ENCODE measurements at regions not wholly inside any gene's neighbourhood (a gene's known extent, or its start where the extent isn't known, plus 50 kb on each side); places are given as distances from the start of the nearest gene placed in this dataset.

DNA sequence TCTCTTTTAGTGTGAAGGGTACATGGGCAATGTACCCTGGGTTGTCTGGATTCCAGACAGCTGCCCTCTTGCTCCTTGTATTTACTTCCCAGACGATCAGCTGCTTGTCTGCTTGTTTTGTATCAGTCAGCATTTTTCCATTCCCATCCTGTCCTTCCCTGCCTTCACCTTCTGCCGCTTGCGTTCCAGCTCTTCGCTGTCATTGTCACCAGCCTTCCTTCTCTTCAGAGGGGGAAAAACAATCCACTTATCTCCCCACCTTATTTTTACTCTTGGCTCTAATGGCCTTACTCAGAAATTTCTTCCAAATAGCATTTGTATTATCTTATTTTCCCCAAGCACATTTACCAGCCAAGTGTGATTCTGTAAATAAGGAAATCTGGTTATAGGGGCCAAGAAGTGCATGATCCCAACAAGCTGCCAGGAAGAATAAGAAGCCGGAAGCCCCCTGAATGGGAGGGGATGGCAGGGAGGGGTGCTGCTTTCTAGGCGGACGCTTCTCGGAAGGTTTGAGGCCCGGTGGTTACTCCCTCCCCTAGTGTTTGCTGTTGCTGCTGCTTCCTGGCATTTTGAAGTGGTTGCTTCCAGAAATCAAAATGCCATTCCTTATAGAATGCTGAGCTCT lies 497.6 kb downstream of the NTRK3 start:
- TF ChIP-seq TP53 (CRISPR knock-in tag; IDR thresholded peaks at IDR 0.05) (no peak), REST (IDR thresholded peaks at IDR 0.05) (no peak), BHLHE40 (IDR thresholded peaks at IDR 0.05; ENCODE audit: low read depth, low read length) (no peak), HDAC2 (IDR thresholded peaks at IDR 0.05) (no peak), CHD2 (IDR thresholded peaks at IDR 0.05; ENCODE audit: low read length, partially characterized antibody) (no peak), HMGXB4 (CRISPR knock-in tag; IDR thresholded peaks at IDR 0.05; ENCODE audit: borderline replicate concordance) (no peak), RAD21 (conservative IDR thresholded peaks at IDR 0.05 in 1 of 2, IDR thresholded peaks at IDR 0.05 in 1 of 2) (no peak), MAFK (IDR thresholded peaks at IDR 0.05; ENCODE audit: partially characterized antibody) (peak; percentile 96), USF2 (IDR thresholded peaks at IDR 0.05) (no peak), ESRRA (IDR thresholded peaks at IDR 0.05; ENCODE audit: borderline replicate concordance, low read length) (no peak), JUN (IDR thresholded peaks at IDR 0.05) (no peak)
- TF ChIP-seq, protein P1, sequence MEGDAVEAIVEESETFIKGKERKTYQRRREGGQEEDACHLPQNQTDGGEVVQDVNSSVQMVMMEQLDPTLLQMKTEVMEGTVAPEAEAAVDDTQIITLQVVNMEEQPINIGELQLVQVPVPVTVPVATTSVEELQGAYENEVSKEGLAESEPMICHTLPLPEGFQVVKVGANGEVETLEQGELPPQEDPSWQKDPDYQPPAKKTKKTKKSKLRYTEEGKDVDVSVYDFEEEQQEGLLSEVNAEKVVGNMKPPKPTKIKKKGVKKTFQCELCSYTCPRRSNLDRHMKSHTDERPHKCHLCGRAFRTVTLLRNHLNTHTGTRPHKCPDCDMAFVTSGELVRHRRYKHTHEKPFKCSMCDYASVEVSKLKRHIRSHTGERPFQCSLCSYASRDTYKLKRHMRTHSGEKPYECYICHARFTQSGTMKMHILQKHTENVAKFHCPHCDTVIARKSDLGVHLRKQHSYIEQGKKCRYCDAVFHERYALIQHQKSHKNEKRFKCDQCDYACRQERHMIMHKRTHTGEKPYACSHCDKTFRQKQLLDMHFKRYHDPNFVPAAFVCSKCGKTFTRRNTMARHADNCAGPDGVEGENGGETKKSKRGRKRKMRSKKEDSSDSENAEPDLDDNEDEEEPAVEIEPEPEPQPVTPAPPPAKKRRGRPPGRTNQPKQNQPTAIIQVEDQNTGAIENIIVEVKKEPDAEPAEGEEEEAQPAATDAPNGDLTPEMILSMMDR (IDR thresholded peaks at IDR 0.05) = no peak
- TF ChIP-seq, protein P2, sequence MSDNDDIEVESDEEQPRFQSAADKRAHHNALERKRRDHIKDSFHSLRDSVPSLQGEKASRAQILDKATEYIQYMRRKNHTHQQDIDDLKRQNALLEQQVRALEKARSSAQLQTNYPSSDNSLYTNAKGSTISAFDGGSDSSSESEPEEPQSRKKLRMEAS (IDR thresholded peaks at IDR 0.05) = no peak
